ENCODE measurements at regions not wholly inside any gene's neighbourhood (a gene's known extent, or its start where the extent isn't known, plus 50 kb on each side); places are given as distances from the start of the nearest gene placed in this dataset.

GRCh38 chr12:16681196-16681595 is 75.2 kb upstream of the LMO3 start:
- DNase-seq (ENCODE audit: low read depth), result no peak

GRCh38 chr12:16675438-16675837 is 69.5 kb upstream of the LMO3 start:
- no peak for DNase-seq (ENCODE audit: low read depth)

- no peak for DNase-seq (ENCODE audit: low read depth)
These were observed 68.9 kb upstream of the LMO3 start for GRCh38 chr12:16674885-16675284.

- DNase-seq (ENCODE audit: low read depth), result no peak
These were observed 64.6 kb upstream of the LMO3 start for GRCh38 chr12:16670456-16671050.

GRCh38 chr12:16669756-16670155 is 63.8 kb upstream of the LMO3 start:
- DNase-seq (ENCODE audit: low read depth), result no peak

- DNase-seq (ENCODE audit: low read depth), result no peak
These were observed 62.2 kb upstream of the LMO3 start for GRCh38 chr12:16668198-16668597.

GRCh38 chr12:16658699-16659098 is 52.7 kb upstream of the LMO3 start:
- no peak for DNase-seq (ENCODE audit: low read depth)
